Esophagus squamous epithelium (tissue), 4 donors: ENCODE measurements at regions not wholly inside any gene's neighbourhood (a gene's known extent, or its start where the extent isn't known, plus 50 kb on each side); places are given as distances from the start of the nearest gene placed in this dataset.

ENCODE experiments used
- CTCF ChIP-seq, 6 experiments: fragments of 450-650 bp in 4 of 6; fragments of 200-600 bp in 2 of 6; sonication (generic) in 2 of 6; IDR thresholded peaks; one replicate each; pipeline ENCODE4 v1.5.1; 2016 to 2019; ENCODE audit warnings: antibody characterized with exemption in 6 of 6, mild to moderate bottlenecking in 4 of 6, moderate library complexity in 4 of 6
- POLR2A ChIP-seq, 4 donors: fragments of 450-650 bp; IDR thresholded peaks; one replicate each; pipeline ENCODE4 v1.6.1; 2017; ENCODE audit warnings: antibody characterized with exemption in 4 of 4, mild to moderate bottlenecking in 4 of 4, moderate library complexity in 3 of 4

GRCh38 chr7:50207686-50208255 is 96.7 kb upstream of the IKZF1 start:
- TF ChIP-seq CTCF (IDR thresholded peaks at IDR 0.05) (no peak), POLR2A (IDR thresholded peaks at IDR 0.05) (no peak)
